A549 (cell line): ENCODE measurements at regions not wholly inside any gene's neighbourhood (a gene's known extent, or its start where the extent isn't known, plus 50 kb on each side); places are given as distances from the start of the nearest gene placed in this dataset.

Experiments
- ATAC-seq, 2 experiments: fragments of 200-7000 bp in 1 of 2; fragments of >200 bp in 1 of 2; cut with Nextera tagmentation in 1 of 2; cut with Tn5 transposase in 1 of 2; 3 replicates each; pipeline versions ENCODE4 v1.8.0 to v1.9.1; 2018 to 2020; ENCODE audit warnings: mild to moderate bottlenecking in 1 of 2, moderate library complexity in 1 of 2
- CTCF ChIA-PET: fragments of 300-600 bp; sonication (Branson Sonifier 250); formaldehyde crosslinking; extraction: SDS; loops from one replicate; lab custom pipeline; 2021; ENCODE audit warnings: antibody characterized with exemption, inconsistent platforms; lab: Yijun Ruan, JAX
- POLR2A ChIA-PET: fragments of 350-600 bp; formaldehyde crosslinking; extraction: SDS; loops from one replicate; lab custom pipeline; 2021; ENCODE audit warnings: antibody characterized with exemption, inconsistent platforms; lab: Yijun Ruan, JAX
- DNase-seq, 2 experiments: peaks; one replicate each; pipeline versions ENCODE4 v3.0.0 to v3.0.0-alpha.2; 2011 to 2016; ENCODE audit warnings: low read depth in 1 of 2, low spot score in 1 of 2
- FAIRE-seq: peaks from 2 replicates; lab custom pipeline; 2011; peaks lifted over from hg19 to GRCh38; lab: Jason Lieb, UNC
- H3K27ac ChIP-seq, 2 experiments: fragments of >200 bp; sonication (Bioruptor Twin); formaldehyde crosslinking; 3 replicates each; pipeline ENCODE4 v1.5.1; 2016 to 2017
- H3K4me1 ChIP-seq: fragments of >200 bp; sonication (Bioruptor Twin); formaldehyde crosslinking; 3 replicates; pipeline ENCODE4 v1.6.1; 2016
- H3K4me2 ChIP-seq: fragments of >200 bp; sonication (Bioruptor Twin); formaldehyde crosslinking; 3 replicates; pipeline ENCODE4 v1.6.1; 2016
- H3K4me3 ChIP-seq: fragments of >200 bp; sonication (Bioruptor Twin); formaldehyde crosslinking; 3 replicates; pipeline ENCODE4 v1.5.1; 2016
- H3K9me3 ChIP-seq: fragments of >200 bp; sonication (Bioruptor Twin); formaldehyde crosslinking; 3 replicates; pipeline ENCODE4 v1.6.1; 2016
- BHLHE40 ChIP-seq: IDR thresholded peaks from 2 replicates; pipeline ENCODE4 v1.6.1; 2012; ENCODE audit warnings: low read depth, low read length, inconsistent platforms
- CBX8 ChIP-seq: fragments of 200-600 bp; sonication (generic); IDR thresholded peaks from 2 replicates; pipeline ENCODE4 v1.6.1; 2016
- CHD4 ChIP-seq: fragments of 200-600 bp; sonication (generic); IDR thresholded peaks from 2 replicates; pipeline ENCODE4 v1.6.1; 2016; ENCODE audit warnings: antibody characterized with exemption, mild to moderate bottlenecking, borderline replicate concordance
- EHF ChIP-seq: fragments of 250-450 bp; sonication (Bioruptor Pico); IDR thresholded peaks from 2 replicates; pipeline ENCODE4 v1.5.0; 2020; ENCODE audit warnings: mild to moderate bottlenecking
- EHMT2 ChIP-seq: fragments of 200-600 bp; sonication (generic); IDR thresholded peaks from 2 replicates; pipeline ENCODE4 v1.6.1; 2016; ENCODE audit warnings: antibody characterized with exemption, low read depth, mild to moderate bottlenecking, moderate library complexity
- EP300 ChIP-seq, 2 experiments: fragments of >200 bp; sonication (Bioruptor Twin); formaldehyde crosslinking; IDR thresholded peaks; 2 replicates in 1 of 2; 3 replicates in 1 of 2; pipeline ENCODE4 v1.6.1; 2016 to 2017
- FOSB ChIP-seq: fragments of 250-450 bp; sonication (Bioruptor Pico); IDR thresholded peaks from 2 replicates; pipeline ENCODE4 v1.5.0; 2020; ENCODE audit warnings: mild to moderate bottlenecking, moderate library complexity
- FOXS1 ChIP-seq: fragments of 250-450 bp; sonication (Bioruptor Pico); IDR thresholded peaks from 2 replicates; pipeline ENCODE4 v1.5.0; 2020; ENCODE audit warnings: mild to moderate bottlenecking, moderate library complexity
- GATA3 ChIP-seq: IDR thresholded peaks from 2 replicates; pipeline ENCODE4 v1.6.1; 2012; ENCODE audit warnings: borderline replicate concordance
- HEYL ChIP-seq: fragments of 250-450 bp; sonication (Bioruptor Pico); IDR thresholded peaks from 2 replicates; pipeline ENCODE4 v1.8.0; 2021; ENCODE audit warnings: mild to moderate bottlenecking, moderate library complexity
- HOXA7 ChIP-seq: fragments of 250-450 bp; sonication (Bioruptor Pico); IDR thresholded peaks from 2 replicates; pipeline ENCODE4 v1.5.0; 2020; ENCODE audit warnings: mild to moderate bottlenecking, moderate library complexity
- HOXB5 ChIP-seq: fragments of 250-450 bp; sonication (Bioruptor Pico); IDR thresholded peaks from 2 replicates; pipeline ENCODE4 v1.5.0; 2020; ENCODE audit warnings: mild to moderate bottlenecking, moderate library complexity
- JUN ChIP-seq, 2 experiments: fragments of >200 bp; sonication (Bioruptor Twin); formaldehyde crosslinking; IDR thresholded peaks; 2 replicates in 1 of 2; 3 replicates in 1 of 2; pipeline ENCODE4 v1.6.1; 2016 to 2017
- KDM1A ChIP-seq: fragments of 200-600 bp; sonication (generic); IDR thresholded peaks from 2 replicates; pipeline ENCODE4 v1.6.1; 2016; ENCODE audit warnings: low read depth, mild to moderate bottlenecking
- KDM5A ChIP-seq: fragments of 200-600 bp; sonication (generic); IDR thresholded peaks from 2 replicates; pipeline ENCODE4 v1.6.1; 2016; ENCODE audit warnings: antibody characterized with exemption, mild to moderate bottlenecking
- MAFK ChIP-seq: fragments of 450-650 bp; IDR thresholded peaks from 2 replicates; pipeline ENCODE4 v1.6.1; 2014; ENCODE audit not compliant: partially characterized antibody
- MAZ ChIP-seq: fragments of 150-350 bp; IDR thresholded peaks from 2 replicates; pipeline ENCODE4 v1.6.1; 2014; ENCODE audit warnings: antibody characterized with exemption, low read depth, low read length, borderline replicate concordance
- MYC ChIP-seq: IDR thresholded peaks from 2 replicates; pipeline ENCODE4 v1.6.1; 2012; ENCODE audit warnings: mild to moderate bottlenecking, inconsistent platforms, low read length, improper control_type of control experiment, borderline replicate concordance
- NPAS2 ChIP-seq: fragments of 250-450 bp; sonication (Bioruptor Pico); IDR thresholded peaks from 2 replicates; pipeline ENCODE4 v1.8.0; 2022; ENCODE audit warnings: mild to moderate bottlenecking, moderate library complexity, borderline replicate concordance
- PHF8 ChIP-seq: fragments of 200-600 bp; sonication (generic); IDR thresholded peaks from 2 replicates; pipeline ENCODE4 v1.6.1; 2016; ENCODE audit warnings: low read depth, mild to moderate bottlenecking, antibody characterized with exemption, moderate library complexity, borderline replicate concordance
- RFX5 ChIP-seq: fragments of 450-650 bp; IDR thresholded peaks from 2 replicates; pipeline ENCODE4 v1.7.1; 2014; ENCODE audit warnings: antibody characterized with exemption, mild to moderate bottlenecking, moderate library complexity
- RNF2 ChIP-seq: fragments of 200-600 bp; sonication (generic); IDR thresholded peaks from 2 replicates; pipeline ENCODE4 v1.6.1; 2016; ENCODE audit warnings: low read depth, mild to moderate bottlenecking, antibody characterized with exemption, moderate library complexity, borderline replicate concordance
- TFCP2L1 ChIP-seq: fragments of 250-450 bp; sonication (Bioruptor Pico); IDR thresholded peaks from 2 replicates; pipeline ENCODE4 v1.5.0; 2021; ENCODE audit warnings: mild to moderate bottlenecking
- TP53 ChIP-seq: fragments of 250-450 bp; sonication (Bioruptor Pico); IDR thresholded peaks from 2 replicates; pipeline ENCODE4 v1.5.0; 2021; ENCODE audit warnings: mild to moderate bottlenecking, moderate library complexity
- ZC3H11A ChIP-seq: fragments of 450-650 bp; IDR thresholded peaks from 2 replicates; pipeline ENCODE4 v1.6.1; 2014; ENCODE audit warnings: antibody characterized with exemption, mild to moderate bottlenecking
- ZFP36 ChIP-seq: fragments of 450-650 bp; IDR thresholded peaks from 2 replicates; pipeline ENCODE4 v1.6.1; 2014; ENCODE audit warnings: borderline replicate concordance; ENCODE audit not compliant: partially characterized antibody
- WGBS: methylation state at CpG from one replicate; pipeline ENCODE4 v1.1.6; 2017; ENCODE audit errors: missing lambda C conversion rate; 5-methylcytosine and 5-hydroxymethylcytosine counted together
- TF ChIP-seq, protein P1 (sequence below): fragments of >200 bp; sonication (Bioruptor Twin); formaldehyde crosslinking; IDR thresholded peaks from 3 replicates; pipeline ENCODE4 v1.6.1; 2016
- TF ChIP-seq, protein P2 (sequence below): fragments of 450-650 bp; IDR thresholded peaks from 2 replicates; pipeline ENCODE4 v1.6.1; 2014; ENCODE audit warnings: antibody characterized with exemption
- TF ChIP-seq, protein P3 (sequence below): fragments of 250-450 bp; sonication (Bioruptor Pico); IDR thresholded peaks from 2 replicates; pipeline ENCODE4 v1.5.0; 2020; ENCODE audit warnings: low read depth, mild to moderate bottlenecking, moderate library complexity
- TF ChIP-seq, protein P4 (sequence below): IDR thresholded peaks from 2 replicates; pipeline ENCODE4 v1.6.1; 2012; ENCODE audit warnings: low read depth, borderline replicate concordance
- TF ChIP-seq, protein P5 (sequence below): fragments of 150-350 bp; IDR thresholded peaks from 2 replicates; pipeline ENCODE4 v1.6.1; 2014; ENCODE audit warnings: low read depth, mild to moderate bottlenecking, low read length
- TF ChIP-seq, protein P6 (sequence below): IDR thresholded peaks from 2 replicates; pipeline ENCODE4 v1.6.1; 2012
- TF ChIP-seq, protein P7 (sequence below): fragments of >200 bp; sonication (Bioruptor Twin); formaldehyde crosslinking; IDR thresholded peaks from 2 replicates; pipeline ENCODE4 v1.6.1; 2016

DNA sequence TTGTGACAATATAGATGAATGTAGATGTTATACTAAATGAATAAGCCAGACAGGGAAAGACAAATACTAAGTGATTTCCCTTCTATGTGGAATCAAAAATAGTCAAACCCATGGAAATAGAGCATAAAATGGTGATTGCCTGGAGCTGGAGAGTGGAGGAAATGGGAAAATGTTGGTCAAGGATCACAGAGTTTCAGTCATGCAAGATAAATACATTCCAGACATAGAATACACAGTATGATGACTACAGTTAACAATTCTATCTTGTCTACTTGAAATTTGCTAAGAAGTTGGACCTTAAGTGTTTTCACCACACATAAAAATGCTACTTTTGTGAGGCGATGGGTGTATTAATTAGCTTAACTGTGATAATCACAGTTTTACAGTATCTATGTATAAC lies 1182.7 kb downstream of the AACS start:
- no peak for DNase-seq
- Histone ChIP-seq H3K4me3 (no peak overlapping the region), H3K9me3 (no peaks in the 10 kb centered on the region), H3K27ac (no peak overlapping the region), H3K4me1 (no peaks in the 10 kb centered on the region), H3K4me2 (no peak overlapping the region)
- WGBS = 33% methylated on average over 1 of the region's 1 CpG
- POLR2A ChIA-PET = no interaction called here
- ATAC-seq = no peak
- CTCF ChIA-PET = no interaction called here
- no peak for FAIRE-seq
- no peak for TF ChIP-seq KDM5A
- TF ChIP-seq PHF8 = no peak
- TF ChIP-seq, protein P1, sequence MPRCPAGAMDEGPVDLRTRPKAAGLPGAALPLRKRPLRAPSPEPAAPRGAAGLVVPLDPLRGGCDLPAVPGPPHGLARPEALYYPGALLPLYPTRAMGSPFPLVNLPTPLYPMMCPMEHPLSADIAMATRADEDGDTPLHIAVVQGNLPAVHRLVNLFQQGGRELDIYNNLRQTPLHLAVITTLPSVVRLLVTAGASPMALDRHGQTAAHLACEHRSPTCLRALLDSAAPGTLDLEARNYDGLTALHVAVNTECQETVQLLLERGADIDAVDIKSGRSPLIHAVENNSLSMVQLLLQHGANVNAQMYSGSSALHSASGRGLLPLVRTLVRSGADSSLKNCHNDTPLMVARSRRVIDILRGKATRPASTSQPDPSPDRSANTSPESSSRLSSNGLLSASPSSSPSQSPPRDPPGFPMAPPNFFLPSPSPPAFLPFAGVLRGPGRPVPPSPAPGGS = no peak
- no peak for TF ChIP-seq RNF2
- TF ChIP-seq GATA3 = no peak
- no peak for TF ChIP-seq MAFK
- TF ChIP-seq CHD4 = no peak
- no peak for TF ChIP-seq HOXB5
- TF ChIP-seq EHF = no peak
- no peak for TF ChIP-seq BHLHE40
- no peak for TF ChIP-seq ZC3H11A
- no peak for TF ChIP-seq MYC
- TF ChIP-seq MAZ = no peak
- TF ChIP-seq ZFP36 = no peak
- no peak for TF ChIP-seq HOXA7 (CRISPR knock-in tag)
- no peak for TF ChIP-seq JUN (IDR thresholded peaks at IDR 0.05)
- no peak for TF ChIP-seq HEYL (CRISPR knock-in tag)
- no peak for TF ChIP-seq EHMT2

DNA sequence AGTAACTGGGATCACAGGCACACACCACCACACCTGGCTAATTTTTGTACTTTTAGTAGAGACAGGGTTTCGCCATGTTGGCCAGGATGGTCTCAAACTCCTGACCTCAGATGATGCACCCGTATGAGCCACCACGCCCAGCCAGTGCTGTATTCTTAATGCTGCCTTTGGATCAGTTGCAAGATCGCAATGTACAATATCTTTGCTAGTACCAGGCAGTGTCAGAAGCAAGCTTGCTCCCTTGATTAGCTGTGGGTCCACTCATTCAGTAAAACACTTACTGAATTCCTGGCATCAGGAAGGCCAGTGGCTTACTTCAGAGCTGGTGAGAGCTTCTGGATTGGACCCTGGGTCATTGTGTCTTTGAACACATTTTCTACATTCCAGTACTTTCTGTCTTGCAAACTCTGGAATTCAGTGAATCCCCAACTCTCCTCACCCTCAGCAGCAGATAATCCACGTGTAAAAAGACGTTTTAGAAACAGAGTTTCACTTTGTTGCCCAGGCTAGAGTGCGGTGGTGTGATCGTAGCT lies 1183.7 kb downstream of the AACS start:
- TF ChIP-seq TFCP2L1 (CRISPR knock-in tag) (no peak), BHLHE40 (no peak), GATA3 (no peak), FOXS1 (no peak), NPAS2 (no peak), KDM1A (no peak), EP300 (IDR thresholded peaks at IDR 0.05) (no peak), RFX5 (no peak), PHF8 (no peak), FOSB (no peak), EHF (no peak), CBX8 (no peak), TP53 (CRISPR knock-in tag) (no peak), RNF2 (no peak)
- TF ChIP-seq, protein P2, sequence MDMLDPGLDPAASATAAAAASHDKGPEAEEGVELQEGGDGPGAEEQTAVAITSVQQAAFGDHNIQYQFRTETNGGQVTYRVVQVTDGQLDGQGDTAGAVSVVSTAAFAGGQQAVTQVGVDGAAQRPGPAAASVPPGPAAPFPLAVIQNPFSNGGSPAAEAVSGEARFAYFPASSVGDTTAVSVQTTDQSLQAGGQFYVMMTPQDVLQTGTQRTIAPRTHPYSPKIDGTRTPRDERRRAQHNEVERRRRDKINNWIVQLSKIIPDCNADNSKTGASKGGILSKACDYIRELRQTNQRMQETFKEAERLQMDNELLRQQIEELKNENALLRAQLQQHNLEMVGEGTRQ = no peak
- TF ChIP-seq, protein P3, sequence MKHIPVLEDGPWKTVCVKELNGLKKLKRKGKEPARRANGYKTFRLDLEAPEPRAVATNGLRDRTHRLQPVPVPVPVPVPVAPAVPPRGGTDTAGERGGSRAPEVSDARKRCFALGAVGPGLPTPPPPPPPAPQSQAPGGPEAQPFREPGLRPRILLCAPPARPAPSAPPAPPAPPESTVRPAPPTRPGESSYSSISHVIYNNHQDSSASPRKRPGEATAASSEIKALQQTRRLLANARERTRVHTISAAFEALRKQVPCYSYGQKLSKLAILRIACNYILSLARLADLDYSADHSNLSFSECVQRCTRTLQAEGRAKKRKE (CRISPR knock-in tag) = no peak
- TF ChIP-seq, protein P4, sequence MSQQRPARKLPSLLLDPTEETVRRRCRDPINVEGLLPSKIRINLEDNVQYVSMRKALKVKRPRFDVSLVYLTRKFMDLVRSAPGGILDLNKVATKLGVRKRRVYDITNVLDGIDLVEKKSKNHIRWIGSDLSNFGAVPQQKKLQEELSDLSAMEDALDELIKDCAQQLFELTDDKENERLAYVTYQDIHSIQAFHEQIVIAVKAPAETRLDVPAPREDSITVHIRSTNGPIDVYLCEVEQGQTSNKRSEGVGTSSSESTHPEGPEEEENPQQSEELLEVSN = no peak
- TF ChIP-seq, protein P5, sequence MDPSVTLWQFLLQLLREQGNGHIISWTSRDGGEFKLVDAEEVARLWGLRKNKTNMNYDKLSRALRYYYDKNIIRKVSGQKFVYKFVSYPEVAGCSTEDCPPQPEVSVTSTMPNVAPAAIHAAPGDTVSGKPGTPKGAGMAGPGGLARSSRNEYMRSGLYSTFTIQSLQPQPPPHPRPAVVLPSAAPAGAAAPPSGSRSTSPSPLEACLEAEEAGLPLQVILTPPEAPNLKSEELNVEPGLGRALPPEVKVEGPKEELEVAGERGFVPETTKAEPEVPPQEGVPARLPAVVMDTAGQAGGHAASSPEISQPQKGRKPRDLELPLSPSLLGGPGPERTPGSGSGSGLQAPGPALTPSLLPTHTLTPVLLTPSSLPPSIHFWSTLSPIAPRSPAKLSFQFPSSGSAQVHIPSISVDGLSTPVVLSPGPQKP = no peak
- TF ChIP-seq, protein P6, sequence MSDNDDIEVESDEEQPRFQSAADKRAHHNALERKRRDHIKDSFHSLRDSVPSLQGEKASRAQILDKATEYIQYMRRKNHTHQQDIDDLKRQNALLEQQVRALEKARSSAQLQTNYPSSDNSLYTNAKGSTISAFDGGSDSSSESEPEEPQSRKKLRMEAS = no peak
- TF ChIP-seq, protein P7, sequence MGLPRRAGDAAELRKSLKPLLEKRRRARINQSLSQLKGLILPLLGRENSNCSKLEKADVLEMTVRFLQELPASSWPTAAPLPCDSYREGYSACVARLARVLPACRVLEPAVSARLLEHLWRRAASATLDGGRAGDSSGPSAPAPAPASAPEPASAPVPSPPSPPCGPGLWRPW = no peak
- no peak for FAIRE-seq
- WGBS = 6% methylated on average over 8 of the region's 8 CpGs
- Histone ChIP-seq H3K9me3 (no peaks in the 10 kb centered on the region), H3K4me1 (no peaks in the 10 kb centered on the region), H3K4me2 (no peak overlapping the region), H3K27ac (no peak overlapping the region), H3K4me3 (no peak overlapping the region)
- DNase-seq = no peak
- POLR2A ChIA-PET = no interaction called here
- CTCF ChIA-PET = no interaction called here
- no peak for ATAC-seq
